CD4-positive, alpha-beta T cell treated with Interleukin-6 for 4 hours (primary cell): ENCODE measurements at regions not wholly inside any gene's neighbourhood (a gene's known extent, or its start where the extent isn't known, plus 50 kb on each side); places are given as distances from the start of the nearest gene placed in this dataset.

Source experiments
- DNase-seq: peaks from one replicate; pipeline ENCODE4 v3.0.0-alpha.2; 2020; ENCODE audit warnings: mixed read lengths

DNA sequence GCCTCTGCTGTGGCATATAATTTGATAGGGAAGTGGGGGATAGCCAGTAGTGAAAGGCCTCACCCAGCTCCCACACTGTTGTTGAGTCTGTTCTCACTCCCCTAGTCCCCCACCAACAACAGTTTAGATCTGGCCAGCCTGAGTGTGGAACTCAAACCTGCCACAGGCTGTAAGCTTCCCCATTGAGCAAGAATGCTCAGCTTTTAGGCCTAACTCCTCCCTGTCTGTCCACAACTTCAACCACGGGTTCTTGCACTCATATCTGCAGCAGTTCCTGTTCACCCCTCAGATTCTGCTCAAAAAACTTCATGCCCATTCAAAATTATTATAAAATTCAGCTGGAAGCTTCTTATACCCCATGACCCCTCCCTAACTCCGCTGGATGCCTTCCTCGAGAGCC is 975.1 kb downstream of the NSUN3 start:
- no peak for DNase-seq

DNA sequence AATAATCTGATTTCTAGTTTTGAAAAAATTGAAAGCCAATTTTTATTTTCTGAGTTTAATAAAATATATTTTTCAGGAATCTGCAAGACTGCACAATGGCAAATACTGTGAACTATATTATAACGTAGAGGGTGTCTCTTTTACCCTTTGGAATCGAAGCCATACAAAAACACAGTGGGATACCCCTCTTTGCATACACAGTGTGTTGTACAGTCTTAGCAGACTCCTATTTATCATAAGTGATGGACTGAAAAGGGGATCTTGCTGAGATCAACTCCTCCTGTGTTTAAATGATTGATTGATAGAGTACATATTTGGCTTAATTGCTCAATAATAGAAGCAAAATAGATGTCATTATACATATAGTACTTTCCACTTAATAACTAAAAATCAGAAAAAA is 981.2 kb downstream of the NSUN3 start:
- DNase-seq, result no peak

DNA sequence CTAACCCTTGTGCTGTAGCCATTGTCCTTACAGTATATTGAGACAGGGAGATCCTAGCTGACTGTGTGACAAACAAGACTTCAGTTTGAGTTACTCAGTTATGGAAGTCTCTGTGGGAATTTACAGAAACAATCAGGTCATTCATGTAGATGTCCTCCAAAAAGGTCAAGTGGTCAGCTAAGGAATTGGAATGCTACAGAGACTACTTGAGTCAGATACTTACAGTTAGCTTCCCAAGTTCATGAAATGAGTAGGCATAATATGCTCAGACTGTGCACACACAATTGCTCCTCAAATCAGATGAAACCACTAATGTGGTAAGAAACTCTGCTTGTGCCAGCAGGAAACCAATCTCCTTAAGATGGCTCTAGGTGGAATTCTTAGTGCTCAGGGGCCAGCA is 985.7 kb downstream of the NSUN3 start:
- DNase-seq, result no peak

GRCh38 chr3:95049841-95050240 is 987.0 kb downstream of the NSUN3 start:
- no peak for DNase-seq

GRCh38 chr3:95055288-95055687 is 992.4 kb downstream of the NSUN3 start:
- no peak for DNase-seq

DNA sequence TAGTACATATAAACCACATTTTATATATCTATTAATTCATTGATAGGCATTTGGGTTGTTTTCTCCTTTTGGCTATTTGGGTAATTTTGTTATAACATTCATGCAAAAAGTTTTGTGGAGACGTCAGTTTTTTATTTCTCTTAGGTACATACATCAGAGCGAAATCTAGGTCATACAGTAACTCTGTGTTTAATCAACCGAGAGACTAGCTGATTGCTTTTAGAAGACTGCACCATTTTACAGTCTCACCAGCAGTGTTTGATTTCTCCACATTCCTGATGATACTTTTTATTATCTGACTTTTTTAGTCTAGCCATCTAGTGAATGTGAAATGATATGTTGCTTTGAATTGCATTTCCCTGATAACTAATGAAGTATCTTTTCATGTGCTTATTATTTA is 1019.3 kb downstream of the NSUN3 start:
- DNase-seq, result no peak

GRCh38 chr3:95084738-95085137 is 1021.9 kb downstream of the NSUN3 start:
- no peak for DNase-seq

DNA sequence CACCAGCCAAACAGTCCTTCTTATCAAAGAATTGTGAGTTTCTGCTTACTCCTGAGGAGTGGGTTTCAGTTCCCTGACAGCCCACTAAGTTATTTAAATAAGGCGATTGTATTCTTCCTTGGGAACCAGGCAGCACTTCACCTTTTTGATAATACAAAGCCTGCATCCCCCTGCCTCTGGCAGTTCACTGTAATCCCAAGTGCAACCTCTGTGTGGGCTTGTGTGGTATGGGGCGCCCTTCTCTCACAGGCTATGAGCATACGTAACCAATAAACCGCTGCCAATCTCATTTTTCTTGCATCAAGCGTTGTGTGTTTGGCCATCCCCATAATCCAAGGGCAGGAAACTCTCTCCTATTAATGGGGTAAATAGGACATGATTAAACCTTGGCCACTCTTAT is 1025.6 kb downstream of the NSUN3 start:
- DNase-seq, result no peak

- no peak for DNase-seq
Measured at GRCh38 chr3:95097493-95097892, 1034.6 kb downstream of the NSUN3 start.

- DNase-seq, result no peak
Measured at GRCh38 chr3:95120921-95121320, 1058.1 kb downstream of the NSUN3 start.

- no peak for DNase-seq
Measured at GRCh38 chr3:95123104-95123503, 1060.2 kb downstream of the NSUN3 start.

GRCh38 chr3:95134693-95135413 is 1072.0 kb downstream of the NSUN3 start:
- no peak for DNase-seq

DNA sequence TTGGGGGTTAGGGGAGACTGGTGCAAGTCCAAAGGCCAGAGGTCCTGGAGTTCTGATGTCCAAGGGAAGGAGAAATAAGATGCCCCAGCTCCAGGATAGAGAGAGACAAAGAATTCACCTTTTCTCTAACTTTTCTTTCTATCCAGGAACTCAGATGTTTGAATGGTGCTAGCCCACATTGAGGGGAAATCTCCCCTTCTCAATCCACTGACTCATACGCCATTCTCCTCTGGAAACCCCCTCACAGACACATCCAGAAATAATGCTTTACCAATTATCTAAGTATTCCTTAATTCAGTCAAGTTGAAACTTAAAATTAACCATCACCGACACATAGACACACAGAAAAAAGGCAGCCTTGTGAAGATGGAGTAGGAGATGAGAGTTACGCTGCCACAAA is 1085.2 kb downstream of the NSUN3 start:
- no peak for DNase-seq

DNA sequence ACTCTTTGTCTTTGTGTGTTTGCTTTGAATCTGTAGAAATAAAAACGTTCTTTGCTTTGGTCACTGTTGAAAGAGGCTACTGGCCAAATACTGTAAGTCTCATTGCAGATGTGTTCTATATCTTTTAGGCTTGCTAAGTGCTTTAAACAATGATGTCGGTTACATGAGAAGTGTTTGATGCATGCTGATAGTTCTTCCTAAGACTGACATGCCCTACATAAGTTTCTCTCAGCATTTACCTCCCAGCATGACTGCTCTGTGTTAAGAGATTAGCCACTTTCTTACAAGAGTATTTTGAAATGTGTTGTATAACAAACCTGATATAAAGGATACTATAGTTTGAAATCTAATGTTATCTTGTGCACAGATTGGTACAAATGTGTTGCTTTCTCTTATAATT is 1088.7 kb downstream of the NSUN3 start:
- no peak for DNase-seq

- no peak for DNase-seq
Measured at GRCh38 chr3:95154766-95155165, 1091.9 kb downstream of the NSUN3 start.

DNA sequence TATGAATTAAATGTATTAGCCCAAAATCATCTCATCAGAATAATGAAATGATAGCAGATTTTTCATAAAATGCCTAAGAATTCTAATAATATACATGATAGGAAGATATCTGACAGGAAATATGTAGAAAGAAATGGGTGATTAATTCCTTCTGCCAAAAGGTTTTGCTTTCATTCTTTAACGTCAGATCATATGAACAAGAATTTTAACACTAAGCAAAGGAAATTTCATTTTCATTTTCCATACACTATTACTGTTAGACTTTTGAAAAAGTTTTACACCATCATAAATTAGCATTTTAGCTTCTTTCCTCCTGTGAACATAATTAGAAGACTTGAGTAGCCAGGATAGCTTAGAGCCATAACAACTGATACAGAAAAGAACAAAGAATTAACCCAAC is 1099.9 kb downstream of the NSUN3 start:
- DNase-seq, result no peak

GRCh38 chr3:95167748-95168147 is 1104.9 kb downstream of the NSUN3 start:
- no peak for DNase-seq

DNA sequence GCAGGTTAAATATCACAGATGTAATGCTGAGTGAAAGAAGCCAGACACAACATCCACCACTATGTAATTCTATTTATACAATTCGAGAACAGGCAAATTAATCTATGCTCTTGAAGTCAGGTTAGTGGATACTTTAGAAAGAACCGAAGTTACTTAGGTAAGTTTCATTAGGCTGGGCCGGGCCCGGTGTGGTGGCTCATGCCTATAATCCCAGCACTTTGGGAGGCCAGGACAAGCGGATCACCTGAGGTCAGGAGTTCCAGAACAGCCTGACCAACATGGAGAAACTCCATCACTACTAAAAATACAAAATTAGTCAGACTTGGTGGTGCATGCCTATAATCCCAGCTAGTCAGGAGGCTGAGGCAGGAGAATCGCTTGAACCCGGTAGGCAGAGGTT is 1105.7 kb downstream of the NSUN3 start:
- no peak for DNase-seq

DNA sequence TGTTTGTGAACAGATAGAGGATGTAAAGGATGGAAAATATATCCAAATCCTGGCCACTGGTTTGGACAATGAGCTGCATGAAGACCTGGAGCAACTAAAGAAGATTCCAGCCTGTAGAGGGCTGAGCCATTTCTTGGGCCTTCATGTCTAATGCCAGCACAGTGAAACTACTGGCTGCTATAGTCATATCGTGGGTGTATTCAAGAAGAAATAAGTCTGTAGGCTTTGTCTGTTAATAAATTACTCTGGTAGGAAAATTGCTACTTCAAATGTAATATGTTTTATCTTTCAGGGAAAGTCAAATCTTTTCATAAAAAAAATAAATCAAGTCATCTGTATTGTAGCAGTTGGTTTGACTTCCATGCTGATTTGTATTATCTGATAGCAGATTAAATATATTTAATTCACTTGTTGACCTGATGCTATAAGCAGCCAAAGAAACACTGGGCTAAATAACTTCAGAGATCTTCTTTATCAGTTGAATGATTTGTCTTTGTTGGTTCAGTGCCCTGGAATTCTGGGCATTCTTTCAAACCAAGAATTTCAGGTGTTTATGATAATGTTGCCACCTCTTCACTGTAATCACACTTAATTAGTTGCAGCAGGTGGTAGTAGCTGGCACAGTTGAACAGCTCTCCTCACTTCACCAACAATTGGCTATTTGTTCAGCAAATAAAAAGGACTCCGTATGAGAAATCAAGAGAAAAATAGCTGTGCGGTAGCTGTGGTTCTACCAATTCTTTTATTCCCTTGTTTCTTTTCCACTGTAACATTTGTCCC is 1109.5 kb downstream of the NSUN3 start:
- DNase-seq, result no peak

GRCh38 chr3:95177096-95177495 is 1114.2 kb downstream of the NSUN3 start:
- DNase-seq, result no peak

GRCh38 chr3:95184038-95184437 is 1121.2 kb downstream of the NSUN3 start:
- no peak for DNase-seq

- DNase-seq, result no peak
Measured at GRCh38 chr3:95189348-95189747, 1126.5 kb downstream of the NSUN3 start.

DNA sequence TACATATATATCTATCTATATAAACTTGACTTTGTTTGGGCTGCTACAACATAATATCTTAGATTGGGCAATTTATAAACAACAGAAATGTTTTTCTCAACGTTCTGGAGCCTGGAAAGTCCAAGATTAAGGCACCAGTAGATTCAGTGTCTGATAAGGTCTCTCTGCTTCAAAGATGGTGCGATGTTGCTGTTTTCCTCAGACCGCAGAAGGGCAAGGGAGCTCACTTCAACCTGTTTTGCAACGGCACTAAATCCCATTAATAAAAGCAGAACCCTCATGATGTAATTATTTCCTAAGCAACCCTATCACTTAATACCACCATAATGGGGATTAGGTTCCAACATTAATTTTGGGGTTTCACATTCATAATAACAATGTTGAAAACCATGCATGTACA is 1134.8 kb downstream of the NSUN3 start:
- DNase-seq, result no peak

DNA sequence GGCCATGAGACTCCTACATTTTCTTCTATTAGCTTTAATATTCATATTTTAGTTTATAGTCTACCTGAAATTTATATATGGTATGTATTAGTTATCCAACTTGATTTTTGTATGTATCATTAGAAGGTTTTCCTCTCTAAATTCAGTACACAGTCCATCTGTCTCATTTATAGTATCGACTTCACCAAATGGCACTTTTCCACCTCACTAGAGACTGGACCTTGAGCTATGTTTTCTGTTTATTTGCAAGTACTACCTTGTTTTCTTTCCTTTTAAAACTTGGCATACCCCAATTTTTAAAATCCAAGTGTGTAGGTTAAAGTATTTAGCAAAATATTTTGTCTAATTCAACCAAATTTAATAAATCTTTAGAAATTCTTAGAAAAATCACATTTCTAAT is 1137.5 kb downstream of the NSUN3 start:
- DNase-seq, result no peak

- no peak for DNase-seq
Measured at GRCh38 chr3:95210878-95211277, 1148.0 kb downstream of the NSUN3 start.
